Mucosa of rectum (tissue), 2 donors: ENCODE measurements at regions not wholly inside any gene's neighbourhood (a gene's known extent, or its start where the extent isn't known, plus 50 kb on each side); places are given as distances from the start of the nearest gene placed in this dataset.

Source experiments
- H3K27ac ChIP-seq, 2 donors: one replicate each; pipeline ENCODE4 v1.7.0; 2013; ENCODE audit warnings: inconsistent platforms in 2 of 2, low read depth in 2 of 2, low read length in 2 of 2
- H3K27me3 ChIP-seq, 2 donors: one replicate each; pipeline ENCODE4 v1.7.0; 2013; ENCODE audit warnings: low read length in 2 of 2; ENCODE audit not compliant: control insufficient read depth in 2 of 2, insufficient read depth in 2 of 2
- H3K36me3 ChIP-seq, 2 donors: one replicate each; pipeline ENCODE4 v1.7.0; 2013; ENCODE audit warnings: low read length in 2 of 2; ENCODE audit not compliant: control insufficient read depth in 2 of 2, insufficient read depth in 2 of 2
- H3K4me1 ChIP-seq, 2 donors: one replicate each; pipeline ENCODE4 v1.7.0; 2013; ENCODE audit warnings: low read length in 2 of 2, mild to moderate bottlenecking in 1 of 2; ENCODE audit not compliant: control insufficient read depth in 2 of 2, insufficient read depth in 2 of 2
- H3K4me3 ChIP-seq, 2 donors: one replicate each; pipeline ENCODE4 v1.7.0; 2013; ENCODE audit warnings: low read length in 2 of 2
- H3K9ac ChIP-seq, 2 donors: one replicate each; pipeline ENCODE4 v1.7.0; 2013; ENCODE audit warnings: low read length in 2 of 2, low read depth in 1 of 2, mild to moderate bottlenecking in 1 of 2
- H3K9me3 ChIP-seq, 2 donors: one replicate each; pipeline ENCODE4 v1.7.0; 2013; ENCODE audit warnings: low read length in 2 of 2; ENCODE audit not compliant: control insufficient read depth in 2 of 2
- donor health status: healthy.
- donor health status: Normal muscosa, but diverticular disease.

DNA sequence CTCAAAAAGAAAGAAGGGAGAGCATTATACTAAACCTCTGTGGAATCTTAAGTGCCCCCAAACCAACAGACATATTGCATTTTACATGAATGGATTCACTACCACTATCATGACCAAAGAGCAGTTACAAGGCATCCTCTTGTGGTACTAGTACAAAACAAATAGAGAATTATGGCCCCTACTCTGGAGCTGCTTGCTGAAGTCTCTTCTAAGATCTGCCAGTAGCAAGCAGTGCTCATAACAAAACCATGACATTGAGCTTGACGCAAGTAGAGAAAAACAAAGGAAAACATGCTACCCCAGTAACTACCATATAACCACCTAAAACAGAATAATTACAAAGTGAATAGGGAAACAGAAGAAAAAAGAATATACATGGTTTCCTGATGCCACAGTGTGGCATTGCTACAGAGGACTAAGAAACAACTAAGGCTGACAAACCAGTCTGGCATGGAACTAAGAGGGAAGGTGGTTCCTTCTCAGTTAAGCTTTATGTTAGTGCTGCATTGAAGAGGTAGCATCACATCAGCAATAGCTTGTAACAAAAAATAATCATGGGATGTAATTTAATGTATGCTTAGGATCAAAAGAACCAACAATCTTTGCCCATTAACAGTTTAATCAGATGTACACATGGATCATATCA, 150.2 kb upstream of the AGR3 start:
- Histone ChIP-seq H3K4me3 (no peak overlapping the region), H3K36me3 (no peaks in the 10 kb centered on the region)

DNA sequence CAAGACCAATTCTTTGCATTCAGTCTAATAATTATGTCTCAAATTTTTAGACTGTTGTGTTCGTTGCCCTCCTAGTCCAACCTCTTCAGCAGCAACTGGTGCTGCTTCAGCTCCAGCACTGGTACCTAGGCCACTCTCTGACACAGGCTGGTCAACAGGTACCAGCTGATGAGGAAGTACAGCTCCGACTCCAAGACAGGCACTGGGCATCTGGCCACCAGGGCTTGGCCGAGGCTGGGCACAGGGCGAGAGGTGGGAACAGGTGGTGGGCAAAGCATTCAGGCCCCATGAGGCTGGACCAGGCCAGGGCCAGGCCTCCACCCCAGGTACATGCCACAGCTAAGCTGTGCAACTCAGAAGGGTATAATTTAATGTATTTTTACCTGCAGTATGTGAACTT, 151.5 kb upstream of the AGR3 start:
- Histone ChIP-seq H3K36me3 (no peaks in the 10 kb centered on the region), H3K9ac (no peak overlapping the region), H3K9me3 (no peaks in the 10 kb centered on the region), H3K27me3 (no peaks in the 10 kb centered on the region), H3K27ac (no peak overlapping the region), H3K4me3 (no peak overlapping the region), H3K4me1 (peaks cover 0 to 2% of the 10 kb centered on the region in 2 donors)

More for the DNA sequence above, 150.2 kb upstream of the AGR3 start:
- H3K27me3 ChIP-seq = no peaks in the 10 kb centered on the region
- H3K9ac ChIP-seq = no peak overlapping the region
- H3K27ac ChIP-seq = no peak overlapping the region
- H3K9me3 ChIP-seq = peaks cover 0 to 3% of the 10 kb centered on the region in 2 donors
- no peaks in the 10 kb centered on the region for H3K4me1 ChIP-seq

GRCh38 chr7:17036584-17036983, 154.8 kb upstream of the AGR3 start:
- Histone ChIP-seq H3K9me3 (no peaks in the 10 kb centered on the region), H3K4me3 (no peak overlapping the region), H3K27ac (no peak overlapping the region), H3K27me3 (no peaks in the 10 kb centered on the region), H3K9ac (no peak overlapping the region), H3K4me1 (peaks cover 0 to 11% of the 10 kb centered on the region in 2 donors), H3K36me3 (no peaks in the 10 kb centered on the region)

DNA sequence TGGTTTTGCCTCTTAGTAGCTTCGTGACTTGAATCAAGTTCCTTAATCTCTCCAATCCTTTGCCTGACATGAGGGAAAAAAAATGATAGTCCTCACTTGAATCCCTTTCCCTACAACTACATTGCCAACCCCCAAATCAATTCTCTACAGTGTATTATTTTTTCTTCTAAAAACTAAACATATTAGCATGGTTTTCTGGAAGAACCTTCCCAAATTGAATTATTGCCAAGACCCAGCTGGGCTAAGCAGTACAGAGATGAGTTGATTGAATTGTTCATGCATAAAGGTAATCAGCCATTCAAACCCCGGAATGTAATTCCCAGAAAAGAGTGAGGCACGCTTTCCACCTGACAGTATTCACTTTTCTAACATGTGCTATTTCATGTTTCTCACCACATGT, 155.6 kb upstream of the AGR3 start:
- H3K9ac ChIP-seq = no peak overlapping the region
- no peaks in the 10 kb centered on the region for H3K36me3 ChIP-seq
- H3K9me3 ChIP-seq = no peaks in the 10 kb centered on the region
- H3K4me1 ChIP-seq = peaks cover 0 to 11% of the 10 kb centered on the region in 2 donors
- no peaks in the 10 kb centered on the region for H3K27me3 ChIP-seq
- no peak overlapping the region for H3K27ac ChIP-seq
- H3K4me3 ChIP-seq = no peak overlapping the region

GRCh38 chr7:17038160-17038782, 156.5 kb upstream of the AGR3 start:
- no peaks in the 10 kb centered on the region for H3K9me3 ChIP-seq
- H3K9ac ChIP-seq = no peak overlapping the region
- H3K4me3 ChIP-seq = peak overlapping the region in 1 of 2 donors; percentile 18
- H3K27me3 ChIP-seq = no peaks in the 10 kb centered on the region
- H3K27ac ChIP-seq = peak overlapping the region; percentile 25 to 53
- peaks cover 0 to 11% of the 10 kb centered on the region in 2 donors for H3K4me1 ChIP-seq
- H3K36me3 ChIP-seq = no peaks in the 10 kb centered on the region

DNA sequence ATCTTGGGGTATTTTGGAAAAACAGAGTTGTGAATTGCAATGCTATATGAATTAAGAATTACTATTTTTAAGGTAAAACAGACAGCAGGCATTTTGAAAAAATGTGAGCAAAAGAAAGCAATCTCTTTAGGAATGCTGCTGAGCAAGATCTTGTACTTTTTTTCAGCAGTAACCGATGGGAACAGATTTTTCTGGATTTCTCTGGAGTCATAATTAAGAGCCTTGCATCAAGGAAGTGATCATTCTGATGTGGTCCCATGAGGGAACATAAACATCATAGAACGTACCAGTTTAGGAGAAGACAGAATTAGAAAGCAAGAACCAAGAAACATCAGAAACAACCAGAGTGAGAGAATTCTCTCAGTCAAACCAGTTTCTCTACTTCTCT, 157.0 kb upstream of the AGR3 start:
- Histone ChIP-seq H3K4me1 (peaks cover 0 to 11% of the 10 kb centered on the region in 2 donors), H3K27ac (no peak overlapping the region), H3K36me3 (no peaks in the 10 kb centered on the region), H3K4me3 (no peak overlapping the region), H3K9ac (no peak overlapping the region), H3K9me3 (no peaks in the 10 kb centered on the region), H3K27me3 (no peaks in the 10 kb centered on the region)

DNA sequence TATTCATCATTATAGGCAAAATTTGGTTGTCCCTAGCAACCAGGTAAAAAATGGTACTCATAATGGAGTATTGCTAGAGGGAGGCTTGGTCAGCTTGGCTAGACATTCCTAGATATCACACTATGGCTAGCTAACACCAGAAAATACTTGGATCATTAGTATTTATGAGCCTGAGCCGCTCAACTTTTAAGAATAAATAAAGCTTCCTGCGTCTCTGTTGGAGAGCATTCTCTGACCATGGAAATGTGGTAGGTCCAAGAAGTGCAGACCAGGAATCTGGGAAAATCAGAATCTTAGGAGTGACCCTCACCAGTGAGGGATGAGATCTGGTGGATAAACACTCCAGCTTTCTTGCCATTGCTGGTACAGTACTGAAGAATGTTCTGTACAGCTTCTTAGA, 157.6 kb upstream of the AGR3 start:
- H3K9me3 ChIP-seq = no peaks in the 10 kb centered on the region
- no peak overlapping the region for H3K27ac ChIP-seq

DNA sequence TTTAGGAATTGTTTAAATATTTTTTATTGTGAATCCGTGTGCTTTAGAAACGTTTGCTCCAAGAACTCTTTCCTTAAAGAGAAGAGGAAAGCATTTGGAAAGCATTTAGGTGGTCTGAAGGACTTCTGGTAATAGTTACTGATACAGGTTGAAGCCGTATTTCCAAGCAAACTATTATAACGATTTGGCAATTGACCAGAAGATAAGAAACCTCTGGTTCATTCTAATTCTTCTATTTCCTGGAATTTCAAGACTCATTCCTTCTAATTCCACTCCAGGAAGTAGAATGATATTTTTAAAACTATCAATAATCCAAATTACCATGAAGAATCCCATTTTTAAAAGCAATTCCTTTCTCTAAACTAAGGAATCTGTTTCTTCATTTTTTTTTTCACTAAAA, 158.9 kb upstream of the AGR3 start:
- Histone ChIP-seq H3K9me3 (no peaks in the 10 kb centered on the region), H3K36me3 (no peaks in the 10 kb centered on the region), H3K9ac (no peak overlapping the region), H3K4me3 (no peak overlapping the region), H3K27ac (peak overlapping the region in 1 of 2 donors; percentile 21), H3K27me3 (no peaks in the 10 kb centered on the region), H3K4me1 (peaks cover 0 to 11% of the 10 kb centered on the region in 2 donors)

More for the DNA sequence above, 157.6 kb upstream of the AGR3 start:
- Histone ChIP-seq H3K27me3 (no peaks in the 10 kb centered on the region), H3K9ac (peak overlapping the region in 1 of 2 donors; percentile 20), H3K36me3 (no peaks in the 10 kb centered on the region), H3K4me3 (no peak overlapping the region), H3K4me1 (peaks cover 0 to 11% of the 10 kb centered on the region in 2 donors)

GRCh38 chr7:17041324-17041723, 159.5 kb upstream of the AGR3 start:
- peak overlapping the region in 1 of 2 donors; percentile 21 for H3K27ac ChIP-seq
- no peak overlapping the region for H3K9ac ChIP-seq
- H3K36me3 ChIP-seq = no peaks in the 10 kb centered on the region
- no peak overlapping the region for H3K4me3 ChIP-seq
- no peaks in the 10 kb centered on the region for H3K27me3 ChIP-seq
- no peaks in the 10 kb centered on the region for H3K9me3 ChIP-seq
- peaks cover 0 to 11% of the 10 kb centered on the region in 2 donors for H3K4me1 ChIP-seq

- peaks cover 0 to 11% of the 10 kb centered on the region in 2 donors for H3K4me1 ChIP-seq
- no peaks in the 10 kb centered on the region for H3K27me3 ChIP-seq
- H3K27ac ChIP-seq = no peak overlapping the region
- no peaks in the 10 kb centered on the region for H3K36me3 ChIP-seq
- H3K4me3 ChIP-seq = no peak overlapping the region
- no peak overlapping the region for H3K9ac ChIP-seq
- H3K9me3 ChIP-seq = no peaks in the 10 kb centered on the region
Observed at GRCh38 chr7:17042211-17042610, 160.4 kb upstream of the AGR3 start.
